ENCODE measurements at regions not wholly inside any gene's neighbourhood (a gene's known extent, or its start where the extent isn't known, plus 50 kb on each side); places are given as distances from the start of the nearest gene placed in this dataset.
"Not testable (repeated sequence)": the region's sequence is repeated elsewhere in the genome, so short reads cannot be mapped to it uniquely, and the experiment has no call there.

DNA sequence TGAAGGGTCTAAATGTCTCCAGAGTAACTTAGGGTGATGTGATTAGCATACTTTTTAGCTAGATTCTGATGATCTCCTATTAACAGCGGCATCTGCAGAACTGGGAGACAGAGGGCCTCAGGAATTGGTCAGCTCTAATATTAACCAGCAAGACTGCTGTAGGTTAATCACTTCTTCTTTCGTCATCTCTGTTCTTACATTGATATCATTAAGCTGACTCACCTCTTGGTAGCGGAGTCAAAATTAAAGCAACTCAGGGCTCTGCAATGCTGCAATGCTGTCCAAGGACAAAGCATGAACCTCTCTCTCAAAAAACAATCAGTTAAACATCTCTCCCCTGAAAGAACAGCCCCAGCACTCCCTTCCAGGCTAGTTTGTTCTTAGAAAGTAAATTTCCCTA lies 57.5 kb upstream of the TRA2B start:
- no peak for DNase-seq
- Histone ChIP-seq H3K27me3 (no peaks in the 10 kb centered on the region), H3K36me3 (no peaks in the 10 kb centered on the region), H3K4me3 (no peak overlapping the region), H3K9me3 (replicated peaks) (no peaks in the 10 kb centered on the region), H3K27ac (no peak overlapping the region), H3K4me1 (no peaks in the 10 kb centered on the region)

- Histone ChIP-seq H3K4me1 (no peaks in the 10 kb centered on the region), H3K4me3 (no peak overlapping the region), H3K36me3 (no peaks in the 10 kb centered on the region), H3K9me3 (replicated peaks) (no peaks in the 10 kb centered on the region), H3K27me3 (no peaks in the 10 kb centered on the region), H3K27ac (no peak overlapping the region)
- DNase-seq, result no peak
Observed at GRCh38 chr3:185992831-185993374, 55.1 kb upstream of the TRA2B start.

GRCh38 chr3:185990995-185991394 lies 53.2 kb upstream of the TRA2B start:
- not testable (repeated sequence) for H3K27me3 ChIP-seq; H3K9me3 ChIP-seq (replicated peaks); H3K4me3 ChIP-seq; H3K36me3 ChIP-seq; H3K27ac ChIP-seq; DNase-seq; H3K4me1 ChIP-seq

DNA sequence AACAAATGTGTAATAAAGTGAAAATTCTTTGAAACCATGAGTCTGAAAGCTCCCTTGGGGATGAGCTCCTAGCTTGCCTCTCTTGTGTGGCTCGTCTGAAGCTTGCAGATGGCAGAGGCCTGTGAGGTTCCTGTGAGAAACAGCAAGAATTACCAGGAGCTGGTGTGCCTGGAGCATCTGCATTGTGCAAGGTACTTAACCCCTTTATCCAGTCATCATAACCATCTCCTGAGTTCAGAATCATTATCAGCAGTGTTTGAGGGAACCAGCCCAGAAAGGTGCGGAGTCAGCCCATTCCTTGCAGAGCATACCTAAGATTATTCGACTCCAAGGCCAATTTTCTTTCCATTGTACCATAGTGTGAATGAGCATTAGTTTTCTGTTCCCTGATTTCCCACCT lies 51.7 kb upstream of the TRA2B start:
- no peak overlapping the region for H3K27ac ChIP-seq
- H3K27me3 ChIP-seq, result no peaks in the 10 kb centered on the region
- no peaks in the 10 kb centered on the region for H3K9me3 ChIP-seq (replicated peaks)
- no peak for DNase-seq
- no peaks in the 10 kb centered on the region for H3K4me1 ChIP-seq
- no peaks in the 10 kb centered on the region for H3K36me3 ChIP-seq
- no peak overlapping the region for H3K4me3 ChIP-seq

GRCh38 chr3:185988816-185989175 lies 51.0 kb upstream of the TRA2B start:
- H3K4me3 ChIP-seq, result no peak overlapping the region
- H3K27ac ChIP-seq, result no peak overlapping the region
- no peaks in the 10 kb centered on the region for H3K9me3 ChIP-seq (replicated peaks)
- DNase-seq, result peak in 1 of 2 experiments; percentile 25
- H3K27me3 ChIP-seq, result no peaks in the 10 kb centered on the region
- H3K4me1 ChIP-seq, result no peaks in the 10 kb centered on the region
- no peaks in the 10 kb centered on the region for H3K36me3 ChIP-seq

DNA sequence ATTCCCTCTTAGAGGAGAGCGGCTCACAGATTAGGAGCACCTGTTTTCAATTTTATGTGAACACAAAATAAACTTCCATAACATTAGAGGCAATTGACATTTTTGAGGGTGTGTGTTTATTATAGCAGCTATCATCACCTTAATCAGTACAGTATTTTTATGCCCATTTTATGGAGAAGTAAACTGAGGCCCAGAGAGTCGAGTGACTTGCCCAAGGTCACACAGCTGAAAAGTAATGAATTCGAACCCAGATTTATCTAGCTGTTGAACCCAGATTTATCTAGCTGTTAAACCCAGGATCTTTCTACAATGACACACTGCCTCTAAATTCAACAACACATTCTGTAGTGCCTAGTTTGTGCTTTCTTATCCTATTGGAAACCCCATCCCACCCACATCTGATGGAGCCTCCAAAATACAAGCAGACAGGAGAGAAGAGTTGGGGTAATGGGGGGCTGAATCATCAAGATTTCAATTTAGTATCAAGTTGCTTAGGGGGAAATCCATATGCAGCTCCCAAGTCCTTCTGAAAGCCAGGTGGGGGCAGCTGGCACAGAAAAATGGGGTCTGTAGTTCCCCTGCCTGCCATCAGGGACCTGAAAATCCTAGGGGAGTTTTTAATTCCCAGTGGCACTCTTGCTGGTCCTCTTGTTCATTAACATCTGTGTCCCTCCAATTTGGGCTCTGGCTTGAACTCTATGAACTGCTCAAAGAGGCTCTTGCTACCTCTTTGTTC lies 50.4 kb upstream of the TRA2B start:
- H3K4me3 ChIP-seq, result no peak overlapping the region
- H3K27me3 ChIP-seq, result no peaks in the 10 kb centered on the region
- peak; percentile 8 to 46 for DNase-seq
- no peaks in the 10 kb centered on the region for H3K4me1 ChIP-seq
- H3K9me3 ChIP-seq (replicated peaks), result no peaks in the 10 kb centered on the region
- no peaks in the 10 kb centered on the region for H3K36me3 ChIP-seq
- no peak overlapping the region for H3K27ac ChIP-seq
